ENCODE measurements at regions not wholly inside any gene's neighbourhood (a gene's known extent, or its start where the extent isn't known, plus 50 kb on each side); places are given as distances from the start of the nearest gene placed in this dataset.

- TF ChIP-seq CTCF (IDR thresholded peaks at IDR 0.05 in 4 of 5, conservative IDR thresholded peaks at IDR 0.05 in 1 of 5) (no peak), POLR2A (IDR thresholded peaks at IDR 0.05) (no peak)
Observed at GRCh38 chr10:23571884-23572283, 133.0 kb downstream of the OTUD1 start.

Measured in gastrocnemius medialis (tissue), 4 donors.